ENCODE measurements at regions not wholly inside any gene's neighbourhood (a gene's known extent, or its start where the extent isn't known, plus 50 kb on each side); places are given as distances from the start of the nearest gene placed in this dataset.
"Not testable (repeated sequence)": the region's sequence is repeated elsewhere in the genome, so short reads cannot be mapped to it uniquely, and the experiment has no call there.

DNA sequence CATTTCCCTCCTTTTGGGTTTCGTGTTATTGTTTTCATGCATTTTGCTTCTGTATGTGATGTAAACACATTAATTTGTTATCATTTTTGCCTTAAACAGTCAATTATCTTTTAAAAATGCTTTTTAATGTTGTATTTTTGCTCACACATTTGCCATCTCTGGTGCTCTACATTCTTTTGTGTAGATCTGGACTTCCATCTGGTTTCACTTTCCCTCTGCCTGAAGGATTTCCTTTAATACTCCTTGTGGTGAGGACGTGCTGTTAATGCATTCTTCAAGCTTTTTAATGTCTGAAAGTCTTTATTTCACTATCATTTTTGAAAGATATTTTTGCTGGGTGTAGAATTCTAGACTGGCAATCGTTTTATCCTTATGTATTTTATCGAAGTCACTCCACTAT is 3945.9 kb upstream of the OR11H1 start:
- H3K9me3 ChIP-seq (ENCODE audit: low read length); CTCF ChIA-PET; H3K36me3 ChIP-seq (ENCODE audit: insufficient read depth, low read length); DNase-seq; POLR2A ChIA-PET; H3K4me1 ChIP-seq (ENCODE audit: insufficient read depth, low read length); H3K27ac ChIP-seq (ENCODE audit: low read depth, low read length); H3K27ac Mint-ChIP-seq; H3K4me3 Mint-ChIP-seq; H3K27me3 Mint-ChIP-seq; H3K36me3 Mint-ChIP-seq; H3K27me3 ChIP-seq (ENCODE audit: insufficient read depth, low read length, poor library complexity, severe bottlenecking); H3K4me1 Mint-ChIP-seq; H3K4me3 ChIP-seq (ENCODE audit: low read length): not testable (repeated sequence)
- H3K9me3 Mint-ChIP-seq, result peaks cover 42 to 71% (median 59%) of the 10 kb centered on the region in 5 donors

- H3K27me3 Mint-ChIP-seq; H3K27ac Mint-ChIP-seq; H3K4me3 Mint-ChIP-seq; DNase-seq; H3K36me3 ChIP-seq (ENCODE audit: insufficient read depth, low read length); POLR2A ChIA-PET; H3K27ac ChIP-seq (ENCODE audit: low read depth, low read length); H3K4me3 ChIP-seq (ENCODE audit: low read length); H3K9me3 ChIP-seq (ENCODE audit: low read length); CTCF ChIA-PET; H3K27me3 ChIP-seq (ENCODE audit: insufficient read depth, low read length, poor library complexity, severe bottlenecking); H3K36me3 Mint-ChIP-seq; H3K4me1 Mint-ChIP-seq; H3K4me1 ChIP-seq (ENCODE audit: insufficient read depth, low read length): not testable (repeated sequence)
- H3K9me3 Mint-ChIP-seq, result peaks cover 35 to 64% (median 50%) of the 10 kb centered on the region in 5 donors
These were observed 3943.8 kb upstream of the OR11H1 start for GRCh38 chr22:11584231-11584630.

DNA sequence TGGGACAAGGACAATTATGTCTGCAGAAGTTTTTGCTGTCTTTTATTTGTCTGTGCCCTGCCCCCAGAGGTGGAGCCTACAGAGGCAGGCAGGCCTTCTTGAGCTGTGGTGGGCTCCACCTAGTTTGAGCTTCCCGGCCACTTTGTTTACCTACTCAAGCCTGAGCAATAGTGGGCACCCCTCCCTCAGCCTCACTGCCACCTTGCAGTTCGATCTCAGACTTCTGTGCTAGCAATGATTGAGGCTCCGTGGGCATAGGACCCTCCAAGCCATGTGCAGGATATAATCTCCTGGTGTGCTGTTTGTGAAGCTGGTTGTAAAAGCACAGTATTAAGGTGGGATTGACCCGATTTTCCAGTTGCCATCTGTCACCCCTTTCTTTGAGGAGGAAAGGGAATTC is 3933.4 kb upstream of the OR11H1 start:
- H3K4me1 Mint-ChIP-seq; H3K27ac ChIP-seq (ENCODE audit: low read depth, low read length); H3K27ac Mint-ChIP-seq; H3K36me3 ChIP-seq (ENCODE audit: insufficient read depth, low read length); H3K27me3 ChIP-seq (ENCODE audit: insufficient read depth, low read length, poor library complexity, severe bottlenecking); CTCF ChIA-PET; POLR2A ChIA-PET; H3K27me3 Mint-ChIP-seq; H3K36me3 Mint-ChIP-seq; H3K4me1 ChIP-seq (ENCODE audit: insufficient read depth, low read length); H3K4me3 ChIP-seq (ENCODE audit: low read length); H3K9me3 ChIP-seq (ENCODE audit: low read length); H3K4me3 Mint-ChIP-seq; DNase-seq: not testable (repeated sequence)
- H3K9me3 Mint-ChIP-seq, result peaks cover 30 to 64% (median 52%) of the 10 kb centered on the region in 5 donors

- POLR2A ChIA-PET, result not testable (repeated sequence)
These were observed 3930.2 kb upstream of the OR11H1 start for GRCh38 chr22:11597666-11598358.

GRCh38 chr22:11598492-11599440 is 3929.2 kb upstream of the OR11H1 start:
- DNase-seq, result no peak
- Mint-ChIP-seq H3K9me3 (peaks cover 21 to 59% (median 32%) of the 10 kb centered on the region in 5 donors), H3K27ac (no peak overlapping the region), H3K36me3 (peaks cover 0 to 4% (median 3%) of the 10 kb centered on the region in 3 donors), H3K4me1 (no peaks in the 10 kb centered on the region), H3K4me3 (no peak overlapping the region), H3K27me3 (no peaks in the 10 kb centered on the region)
- H3K4me1 ChIP-seq (ENCODE audit: insufficient read depth, low read length), result no peaks in the 10 kb centered on the region
- H3K27me3 ChIP-seq (ENCODE audit: insufficient read depth, low read length, poor library complexity, severe bottlenecking), result no peaks in the 10 kb centered on the region
- ChIA-PET POLR2A (no interaction called here), CTCF (no interaction called here)
- no peaks in the 10 kb centered on the region for H3K36me3 ChIP-seq (ENCODE audit: insufficient read depth, low read length)
- no peaks in the 10 kb centered on the region for H3K9me3 ChIP-seq (ENCODE audit: low read length)
- no peak overlapping the region for H3K4me3 ChIP-seq (ENCODE audit: low read length)
- H3K27ac ChIP-seq (ENCODE audit: low read depth, low read length), result no peak overlapping the region

More at GRCh38 chr22:11597666-11598358, 3930.2 kb upstream of the OR11H1 start:
- CTCF ChIA-PET; H3K4me3 Mint-ChIP-seq; H3K27ac ChIP-seq (ENCODE audit: low read depth, low read length); H3K36me3 ChIP-seq (ENCODE audit: insufficient read depth, low read length); H3K9me3 ChIP-seq (ENCODE audit: low read length); H3K4me1 Mint-ChIP-seq; H3K27ac Mint-ChIP-seq; H3K27me3 ChIP-seq (ENCODE audit: insufficient read depth, low read length, poor library complexity, severe bottlenecking); H3K27me3 Mint-ChIP-seq; H3K4me1 ChIP-seq (ENCODE audit: insufficient read depth, low read length); H3K4me3 ChIP-seq (ENCODE audit: low read length); DNase-seq; H3K36me3 Mint-ChIP-seq: not testable (repeated sequence)
- peaks cover 23 to 62% (median 39%) of the 10 kb centered on the region in 5 donors for H3K9me3 Mint-ChIP-seq

- H3K36me3 ChIP-seq (ENCODE audit: insufficient read depth, low read length); H3K27me3 ChIP-seq (ENCODE audit: insufficient read depth, low read length, poor library complexity, severe bottlenecking); H3K4me1 Mint-ChIP-seq; H3K36me3 Mint-ChIP-seq; H3K27me3 Mint-ChIP-seq; H3K4me3 Mint-ChIP-seq; H3K27ac ChIP-seq (ENCODE audit: low read depth, low read length); H3K4me1 ChIP-seq (ENCODE audit: insufficient read depth, low read length); POLR2A ChIA-PET; DNase-seq; H3K27ac Mint-ChIP-seq; H3K9me3 ChIP-seq (ENCODE audit: low read length); H3K4me3 ChIP-seq (ENCODE audit: low read length); CTCF ChIA-PET: not testable (repeated sequence)
- H3K9me3 Mint-ChIP-seq, result peaks cover 21 to 59% (median 33%) of the 10 kb centered on the region in 5 donors
These were observed 3928.5 kb upstream of the OR11H1 start for GRCh38 chr22:11599456-11599855.

GRCh38 chr22:11600161-11600560 is 3927.8 kb upstream of the OR11H1 start:
- H3K9me3 ChIP-seq (ENCODE audit: low read length); POLR2A ChIA-PET; H3K27ac Mint-ChIP-seq; H3K4me1 Mint-ChIP-seq; H3K27ac ChIP-seq (ENCODE audit: low read depth, low read length); H3K36me3 ChIP-seq (ENCODE audit: insufficient read depth, low read length); H3K27me3 Mint-ChIP-seq; CTCF ChIA-PET; H3K4me3 Mint-ChIP-seq; H3K27me3 ChIP-seq (ENCODE audit: insufficient read depth, low read length, poor library complexity, severe bottlenecking); DNase-seq; H3K4me1 ChIP-seq (ENCODE audit: insufficient read depth, low read length); H3K36me3 Mint-ChIP-seq; H3K4me3 ChIP-seq (ENCODE audit: low read length): not testable (repeated sequence)
- H3K9me3 Mint-ChIP-seq, result peaks cover 26 to 56% (median 30%) of the 10 kb centered on the region in 5 donors

DNA sequence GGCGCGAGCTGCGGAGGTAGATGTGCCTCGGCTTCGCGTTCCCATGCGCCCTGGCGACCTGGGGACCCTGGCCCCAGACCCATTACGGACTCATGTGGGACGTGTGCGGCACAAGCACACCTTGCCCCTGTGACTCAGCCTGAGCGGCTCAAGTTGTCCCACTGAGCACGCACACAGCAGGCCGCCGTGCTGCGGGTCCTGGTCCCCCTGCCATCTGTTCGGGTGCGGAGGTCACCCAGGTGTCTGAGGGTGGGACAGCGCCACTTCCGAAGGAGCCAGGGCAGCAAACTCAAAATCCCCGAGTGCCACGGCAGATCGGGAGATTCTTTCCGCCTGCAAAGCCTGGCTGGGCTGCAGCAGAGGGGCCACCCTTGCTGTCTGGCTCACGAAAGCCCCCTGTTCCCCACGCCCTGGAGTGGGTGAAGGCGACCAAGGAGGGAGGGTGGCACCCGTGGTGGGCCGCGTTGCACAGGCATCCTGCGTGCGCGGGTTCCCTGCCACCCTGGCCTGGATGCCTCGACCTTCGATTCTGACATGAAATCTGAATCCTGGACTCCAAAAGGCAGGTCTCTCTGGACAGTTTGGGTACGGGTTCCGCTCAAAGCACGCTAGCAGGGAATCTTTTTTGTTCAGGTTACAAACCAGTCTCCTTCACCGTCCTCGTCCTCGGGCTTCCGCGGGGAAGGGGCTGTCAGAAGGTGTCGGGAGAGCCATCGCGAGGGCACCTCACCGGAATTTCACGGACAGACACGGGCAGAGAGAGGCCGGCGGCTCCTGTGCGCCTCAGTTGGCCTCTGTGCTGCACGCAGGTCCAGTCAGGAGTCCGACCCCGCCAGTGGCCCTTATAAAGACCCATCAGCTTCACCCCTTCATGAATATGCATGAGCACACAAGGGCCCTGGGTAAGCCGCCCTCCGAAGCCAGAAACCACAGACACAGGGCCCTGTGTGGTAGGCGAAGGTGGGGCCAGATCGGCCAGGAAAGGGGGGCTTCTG is 3926.8 kb upstream of the OR11H1 start:
- H3K36me3 Mint-ChIP-seq, result not testable (repeated sequence)

More for the DNA sequence above, 3926.8 kb upstream of the OR11H1 start:
- DNase-seq; H3K9me3 ChIP-seq (ENCODE audit: low read length); H3K4me1 ChIP-seq (ENCODE audit: insufficient read depth, low read length); H3K27me3 Mint-ChIP-seq; H3K4me1 Mint-ChIP-seq; H3K4me3 Mint-ChIP-seq; H3K27me3 ChIP-seq (ENCODE audit: insufficient read depth, low read length, poor library complexity, severe bottlenecking); H3K27ac Mint-ChIP-seq; H3K4me3 ChIP-seq (ENCODE audit: low read length); H3K36me3 ChIP-seq (ENCODE audit: insufficient read depth, low read length); CTCF ChIA-PET; POLR2A ChIA-PET; H3K27ac ChIP-seq (ENCODE audit: low read depth, low read length): not testable (repeated sequence)
- H3K9me3 Mint-ChIP-seq, result peaks cover 27 to 56% (median 33%) of the 10 kb centered on the region in 5 donors

Data from CD8-positive, alpha-beta memory T cell (primary cell).